ENCODE measurements at regions not wholly inside any gene's neighbourhood (a gene's known extent, or its start where the extent isn't known, plus 50 kb on each side); places are given as distances from the start of the nearest gene placed in this dataset.

GRCh38 chr21:28436286-28436932 lies 556.3 kb downstream of the LTN1 start:
- Mint-ChIP-seq H3K4me3 (no peak overlapping the region), H3K27me3 (ENCODE audit: low read depth) (no peaks in the 10 kb centered on the region), H3K9me3 (no peaks in the 10 kb centered on the region), H3K36me3 (ENCODE audit: low read depth) (no peaks in the 10 kb centered on the region), H3K4me1 (no peaks in the 10 kb centered on the region), H3K27ac (ENCODE audit: unreplicated experiment) (no peak overlapping the region)
- DNase-seq (ENCODE audit: low read depth, low spot score), result no peak
- TF ChIP-seq CTCF (conservative IDR thresholded peaks at IDR 0.05), result no peak

DNA sequence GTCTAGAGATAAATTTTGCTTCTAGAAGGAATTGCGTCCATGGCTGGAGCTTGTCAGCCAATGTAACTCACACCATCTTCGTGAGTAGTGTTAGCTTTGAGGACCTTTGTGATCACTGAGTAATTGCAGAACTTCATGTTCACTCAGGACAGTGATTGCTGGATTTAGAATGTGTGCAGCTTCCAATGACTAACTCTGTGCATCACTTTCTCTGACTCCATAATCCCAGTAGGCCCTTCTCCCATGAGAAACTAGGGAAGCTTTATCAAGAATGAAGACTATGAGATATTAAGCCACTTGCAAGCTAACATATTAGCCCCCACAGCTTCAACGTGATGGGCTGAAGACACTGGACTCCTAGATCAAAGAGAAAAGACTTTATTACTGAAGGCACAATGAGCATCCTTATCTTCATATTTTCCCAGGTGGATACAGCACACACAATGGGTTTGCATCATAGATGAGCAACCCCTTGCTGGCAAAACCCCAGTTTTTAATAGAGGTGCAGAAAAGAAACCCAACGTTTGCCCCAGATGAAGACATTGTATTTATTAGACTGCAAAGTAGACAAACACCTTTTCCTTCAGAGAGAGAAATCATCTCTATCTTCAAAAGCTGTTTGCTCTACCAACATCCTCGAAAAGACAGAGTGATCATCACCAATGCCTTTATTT lies 561.0 kb downstream of the LTN1 start:
- no peak for TF ChIP-seq CTCF (conservative IDR thresholded peaks at IDR 0.05)
- Mint-ChIP-seq H3K36me3 (ENCODE audit: low read depth) (no peaks in the 10 kb centered on the region), H3K27me3 (ENCODE audit: low read depth) (no peaks in the 10 kb centered on the region), H3K27ac (ENCODE audit: unreplicated experiment) (no peak overlapping the region), H3K4me1 (no peaks in the 10 kb centered on the region), H3K4me3 (no peak overlapping the region), H3K9me3 (no peaks in the 10 kb centered on the region)
- DNase-seq (ENCODE audit: low read depth, low spot score), result no peak

GRCh38 chr21:28431022-28431421 lies 561.7 kb downstream of the LTN1 start:
- Mint-ChIP-seq H3K27me3 (ENCODE audit: low read depth) (no peaks in the 10 kb centered on the region), H3K36me3 (ENCODE audit: low read depth) (no peaks in the 10 kb centered on the region), H3K27ac (ENCODE audit: unreplicated experiment) (no peak overlapping the region), H3K4me3 (no peak overlapping the region), H3K4me1 (no peaks in the 10 kb centered on the region), H3K9me3 (no peaks in the 10 kb centered on the region)
- no peak for DNase-seq (ENCODE audit: low read depth, low spot score)
- TF ChIP-seq CTCF (conservative IDR thresholded peaks at IDR 0.05), result no peak

DNA sequence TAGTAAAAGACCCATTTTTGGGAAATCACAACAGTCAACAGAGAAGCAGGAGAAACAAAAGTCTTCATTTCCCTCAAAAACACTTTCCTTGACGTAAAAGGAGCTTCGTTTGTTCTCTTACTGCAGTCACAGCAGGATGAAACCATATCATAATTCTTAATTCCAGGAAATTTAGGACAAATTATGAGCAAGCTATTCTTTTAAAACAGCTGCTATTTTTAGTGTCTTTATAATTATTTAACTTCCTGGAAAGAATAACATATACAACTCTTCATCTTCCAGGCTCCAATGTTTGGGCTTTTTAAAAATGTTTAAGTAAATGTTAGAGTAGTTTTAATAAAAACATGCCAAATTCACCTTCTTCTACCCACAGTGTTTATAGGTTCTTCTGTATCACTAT lies 563.5 kb downstream of the LTN1 start:
- Mint-ChIP-seq H3K27me3 (ENCODE audit: low read depth) (no peaks in the 10 kb centered on the region), H3K36me3 (ENCODE audit: low read depth) (no peaks in the 10 kb centered on the region), H3K4me3 (no peak overlapping the region), H3K4me1 (no peaks in the 10 kb centered on the region), H3K9me3 (no peaks in the 10 kb centered on the region), H3K27ac (ENCODE audit: unreplicated experiment) (no peak overlapping the region)
- DNase-seq (ENCODE audit: low read depth, low spot score), result no peak
- TF ChIP-seq CTCF (conservative IDR thresholded peaks at IDR 0.05), result no peak

DNA sequence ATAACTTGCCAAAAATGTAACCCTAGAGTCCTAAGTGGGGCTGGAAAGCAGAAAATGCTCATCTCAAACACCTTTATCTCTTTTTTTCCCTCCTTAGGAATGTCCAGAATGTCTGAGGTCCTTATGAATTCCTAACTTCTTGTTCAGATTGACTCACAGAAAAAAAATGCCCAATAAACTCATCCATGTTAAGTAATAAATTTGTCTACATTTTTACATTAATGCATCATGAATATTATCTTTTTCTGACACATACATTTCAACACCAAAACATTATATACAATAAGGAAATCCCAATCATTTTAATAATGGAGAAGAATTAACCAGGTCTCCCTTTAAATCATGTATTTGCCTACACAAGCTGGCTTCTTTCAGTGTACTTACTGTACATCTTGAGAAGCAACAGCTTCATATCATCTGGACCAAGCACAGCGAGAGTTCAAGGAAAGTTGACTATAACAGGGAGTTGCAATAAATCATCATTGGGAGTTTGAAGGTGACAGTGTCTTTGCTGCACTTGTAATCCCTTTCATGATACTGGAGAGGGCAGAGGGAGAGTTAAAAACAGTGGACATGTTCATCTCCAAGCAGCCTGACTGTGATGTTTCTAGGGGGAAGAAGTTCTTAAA lies 565.2 kb downstream of the LTN1 start:
- H3K4me1 Mint-ChIP-seq, result no peaks in the 10 kb centered on the region
- no peak overlapping the region for H3K4me3 Mint-ChIP-seq
- H3K36me3 Mint-ChIP-seq (ENCODE audit: low read depth), result no peaks in the 10 kb centered on the region
- H3K27ac Mint-ChIP-seq (ENCODE audit: unreplicated experiment), result no peak overlapping the region
- no peaks in the 10 kb centered on the region for H3K9me3 Mint-ChIP-seq
- no peak for DNase-seq (ENCODE audit: low read depth, low spot score)
- no peak for TF ChIP-seq CTCF (conservative IDR thresholded peaks at IDR 0.05)
- H3K27me3 Mint-ChIP-seq (ENCODE audit: low read depth), result no peaks in the 10 kb centered on the region

Data from neural crest cell (in vitro differentiated cells).